Activated naive CD4-positive, alpha-beta T cell treated with anti-CD3 and anti-CD28 coated beads, Interleukin-2, amount 10 ng/mL, durations not matched to agents 7 days and 5 days (primary cell): ENCODE measurements at regions not wholly inside any gene's neighbourhood (a gene's known extent, or its start where the extent isn't known, plus 50 kb on each side); places are given as distances from the start of the nearest gene placed in this dataset.

Experiments used
- CTCF ChIA-PET: fragments of 350-600 bp; sonication (Branson Sonifier 250); formaldehyde crosslinking; loops from one replicate; lab custom pipeline; 2021; ENCODE audit warnings: antibody characterized with exemption; lab: Charles Lee
- DNase-seq: peaks from one replicate; pipeline ENCODE4 v3.0.0-alpha.2; 2020
- H3K27ac Mint-ChIP-seq: one replicate; pipeline ENCODE4 v1.8.0; 2021; ENCODE audit warnings: mild to moderate bottlenecking, moderate library complexity, mixed read lengths
- H3K27me3 Mint-ChIP-seq: one replicate; pipeline ENCODE4 v1.8.0; 2021; ENCODE audit warnings: mild to moderate bottlenecking, mixed read lengths
- H3K36me3 Mint-ChIP-seq: one replicate; pipeline ENCODE4 v1.8.0; 2021; ENCODE audit warnings: mixed read lengths
- H3K4me1 Mint-ChIP-seq: one replicate; pipeline ENCODE4 v1.8.0; 2021; ENCODE audit warnings: mixed read lengths
- H3K4me3 Mint-ChIP-seq: one replicate; pipeline ENCODE4 v1.8.0; 2021; ENCODE audit warnings: mild to moderate bottlenecking, moderate library complexity, mixed read lengths
- H3K9me3 Mint-ChIP-seq: one replicate; pipeline ENCODE4 v1.8.0; 2021; ENCODE audit warnings: mixed read lengths

DNA sequence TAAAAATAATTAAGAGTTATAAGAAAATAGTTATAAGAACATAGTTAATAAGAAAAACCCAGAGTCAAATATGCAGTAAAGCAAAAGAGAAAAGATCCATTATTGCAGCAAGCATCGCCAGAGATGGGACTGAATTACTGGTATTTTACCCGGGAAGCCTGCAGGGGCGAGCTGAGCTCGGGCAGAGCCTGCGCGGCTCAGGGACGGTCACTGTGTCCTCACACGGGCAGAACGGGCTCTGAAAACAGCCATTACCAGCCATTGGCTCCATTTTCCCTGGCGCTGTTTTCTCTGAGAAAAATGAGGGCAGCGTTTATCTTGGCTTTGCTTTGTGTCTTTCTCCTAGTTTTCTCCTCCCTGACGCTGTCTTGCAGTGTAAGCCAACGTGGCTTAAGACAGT, 95.3 kb upstream of the ALKAL2 start:
- H3K4me1 Mint-ChIP-seq, result no peaks in the 10 kb centered on the region
- H3K4me3 Mint-ChIP-seq, result no peak overlapping the region
- no peaks in the 10 kb centered on the region for H3K9me3 Mint-ChIP-seq
- no peak for DNase-seq
- CTCF ChIA-PET, result no interaction called here
- H3K27me3 Mint-ChIP-seq, result peaks cover 6% of the 10 kb centered on the region
- no peak overlapping the region for H3K27ac Mint-ChIP-seq
- H3K36me3 Mint-ChIP-seq, result no peaks in the 10 kb centered on the region

- no peaks in the 10 kb centered on the region for H3K36me3 Mint-ChIP-seq
- CTCF ChIA-PET, result no interaction called here
Measured at GRCh38 chr2:382728-383022, 94.8 kb upstream of the ALKAL2 start.

GRCh38 chr2:381941-382727, 94.2 kb upstream of the ALKAL2 start:
- Mint-ChIP-seq H3K27ac (no peak overlapping the region), H3K4me1 (no peaks in the 10 kb centered on the region), H3K36me3 (no peaks in the 10 kb centered on the region), H3K9me3 (peaks cover 5% of the 10 kb centered on the region), H3K27me3 (peaks cover 5% of the 10 kb centered on the region), H3K4me3 (no peak overlapping the region)
- CTCF ChIA-PET, result no interaction called here
- DNase-seq, result no peak

More at GRCh38 chr2:382728-383022, 94.8 kb upstream of the ALKAL2 start:
- H3K4me1 Mint-ChIP-seq, result no peaks in the 10 kb centered on the region
- H3K9me3 Mint-ChIP-seq, result peaks cover 1% of the 10 kb centered on the region
- DNase-seq, result no peak
- H3K27ac Mint-ChIP-seq, result no peak overlapping the region
- H3K4me3 Mint-ChIP-seq, result no peak overlapping the region
- peaks cover 5% of the 10 kb centered on the region for H3K27me3 Mint-ChIP-seq

- peaks cover 5% of the 10 kb centered on the region for H3K27me3 Mint-ChIP-seq
- H3K4me1 Mint-ChIP-seq, result no peaks in the 10 kb centered on the region
- H3K36me3 Mint-ChIP-seq, result no peaks in the 10 kb centered on the region
- no peak for DNase-seq
- CTCF ChIA-PET, result no interaction called here
- H3K9me3 Mint-ChIP-seq, result peaks cover 5% of the 10 kb centered on the region
- no peak overlapping the region for H3K4me3 Mint-ChIP-seq
- no peak overlapping the region for H3K27ac Mint-ChIP-seq
Measured at GRCh38 chr2:381181-381580, 93.3 kb upstream of the ALKAL2 start.

DNA sequence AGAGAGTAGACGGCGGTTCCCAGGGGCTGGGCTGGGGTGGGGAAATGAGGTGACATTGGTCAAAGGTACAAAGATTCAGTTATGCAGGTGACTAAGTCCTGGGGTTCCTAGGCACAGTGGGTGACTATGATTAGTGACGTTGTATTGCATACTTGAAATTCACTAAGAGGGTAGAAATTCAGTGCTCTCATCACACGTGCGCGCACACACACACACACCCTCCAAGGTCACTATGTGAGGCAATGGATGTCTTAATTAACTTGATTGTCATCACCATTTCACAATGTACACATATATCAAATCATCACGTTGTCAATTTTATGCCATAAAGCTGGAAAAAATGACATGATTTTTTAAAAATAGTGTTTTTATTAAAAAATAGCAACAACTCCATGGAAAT, 92.9 kb upstream of the ALKAL2 start:
- no peak for DNase-seq
- no peaks in the 10 kb centered on the region for H3K4me1 Mint-ChIP-seq
- peaks cover 5% of the 10 kb centered on the region for H3K9me3 Mint-ChIP-seq
- peaks cover 1% of the 10 kb centered on the region for H3K27me3 Mint-ChIP-seq
- no peak overlapping the region for H3K27ac Mint-ChIP-seq
- CTCF ChIA-PET, result no interaction called here
- no peaks in the 10 kb centered on the region for H3K36me3 Mint-ChIP-seq
- no peak overlapping the region for H3K4me3 Mint-ChIP-seq

DNA sequence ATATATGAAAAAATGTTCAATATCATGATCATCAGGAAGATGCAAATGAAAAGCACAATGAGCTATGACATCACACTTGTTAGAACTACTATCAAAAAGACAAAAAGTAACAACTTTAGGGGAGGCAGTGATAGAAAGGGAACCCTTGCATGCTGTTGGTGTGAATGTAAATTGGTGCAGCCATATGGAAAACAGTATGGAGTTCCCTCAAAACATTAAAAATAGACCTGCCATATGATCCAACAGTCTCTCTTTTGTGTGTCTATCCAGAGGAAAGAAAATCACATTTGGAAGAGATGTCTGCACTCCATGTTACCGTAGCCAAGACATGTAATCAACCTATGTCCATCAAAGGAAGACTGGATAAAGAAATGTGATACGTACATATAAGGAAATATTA, 92.3 kb upstream of the ALKAL2 start:
- H3K27me3 Mint-ChIP-seq, result no peaks in the 10 kb centered on the region
- CTCF ChIA-PET, result no interaction called here
- no peak overlapping the region for H3K4me3 Mint-ChIP-seq
- no peaks in the 10 kb centered on the region for H3K4me1 Mint-ChIP-seq
- H3K9me3 Mint-ChIP-seq, result peaks cover 5% of the 10 kb centered on the region
- no peak overlapping the region for H3K27ac Mint-ChIP-seq
- H3K36me3 Mint-ChIP-seq, result no peaks in the 10 kb centered on the region
- DNase-seq, result no peak

DNA sequence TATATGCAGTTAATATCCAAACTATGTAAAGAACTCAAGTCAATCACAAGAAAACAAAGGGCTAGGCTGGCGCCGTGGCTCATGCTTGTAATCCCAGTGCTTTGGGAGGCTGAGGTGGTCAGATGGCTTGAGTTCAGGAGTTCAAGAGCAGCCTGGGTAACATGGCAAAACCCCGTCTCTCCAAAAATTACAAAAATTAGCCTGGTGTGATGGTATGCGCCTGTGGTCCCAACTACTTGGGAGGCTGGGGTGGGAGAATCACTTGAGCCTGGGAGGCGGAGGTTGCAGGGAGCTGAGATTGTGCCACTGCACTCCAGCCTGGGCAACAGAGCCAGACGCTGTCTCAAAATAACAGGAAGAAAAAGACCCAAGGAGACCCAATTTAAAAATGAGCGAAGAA, 91.9 kb upstream of the ALKAL2 start:
- no peak for DNase-seq
- Mint-ChIP-seq H3K4me3 (no peak overlapping the region), H3K9me3 (peaks cover 5% of the 10 kb centered on the region), H3K27me3 (peaks cover under 1% of the 10 kb centered on the region), H3K36me3 (no peaks in the 10 kb centered on the region), H3K4me1 (no peaks in the 10 kb centered on the region), H3K27ac (no peak overlapping the region)
- CTCF ChIA-PET, result no interaction called here

DNA sequence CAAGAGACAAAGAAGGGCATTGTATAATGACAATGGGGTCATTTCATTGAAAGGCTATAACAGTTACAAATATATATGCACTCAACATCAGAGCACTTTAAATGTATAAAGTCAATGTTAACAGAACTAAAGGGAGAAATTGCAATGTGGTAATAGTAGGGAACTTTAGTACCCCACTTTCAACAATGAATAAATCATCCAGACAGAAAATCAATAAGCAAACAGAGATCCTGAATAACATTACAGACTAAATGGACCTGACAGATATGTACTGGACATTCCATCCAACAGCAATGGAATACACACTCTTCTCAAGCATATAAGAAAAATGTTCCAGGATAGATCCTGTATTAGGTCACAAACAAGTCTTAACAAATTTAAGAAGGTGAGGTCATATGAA, 90.5 kb upstream of the ALKAL2 start:
- H3K27me3 Mint-ChIP-seq, result peaks cover 5% of the 10 kb centered on the region
- no peaks in the 10 kb centered on the region for H3K36me3 Mint-ChIP-seq
- peaks cover 5% of the 10 kb centered on the region for H3K9me3 Mint-ChIP-seq
- no peak overlapping the region for H3K4me3 Mint-ChIP-seq
- no peak for DNase-seq
- CTCF ChIA-PET, result no interaction called here
- H3K4me1 Mint-ChIP-seq, result no peaks in the 10 kb centered on the region
- no peak overlapping the region for H3K27ac Mint-ChIP-seq

- CTCF ChIA-PET, result no interaction called here
- no peaks in the 10 kb centered on the region for H3K4me1 Mint-ChIP-seq
- H3K27ac Mint-ChIP-seq, result no peak overlapping the region
- no peak for DNase-seq
- H3K4me3 Mint-ChIP-seq, result no peak overlapping the region
- peaks cover 5% of the 10 kb centered on the region for H3K9me3 Mint-ChIP-seq
- peaks cover 5% of the 10 kb centered on the region for H3K27me3 Mint-ChIP-seq
- no peaks in the 10 kb centered on the region for H3K36me3 Mint-ChIP-seq
Measured at GRCh38 chr2:377414-377813, 89.5 kb upstream of the ALKAL2 start.

GRCh38 chr2:375956-376307, 88.0 kb upstream of the ALKAL2 start:
- no peaks in the 10 kb centered on the region for H3K36me3 Mint-ChIP-seq
- CTCF ChIA-PET, result no interaction called here
- H3K4me1 Mint-ChIP-seq, result no peaks in the 10 kb centered on the region
- no peak overlapping the region for H3K27ac Mint-ChIP-seq
- no peak overlapping the region for H3K4me3 Mint-ChIP-seq
- peaks cover 5% of the 10 kb centered on the region for H3K27me3 Mint-ChIP-seq
- no peak for DNase-seq
- peaks cover 5% of the 10 kb centered on the region for H3K9me3 Mint-ChIP-seq

- no peak for DNase-seq
- CTCF ChIA-PET, result interaction anchor here (0.7 kb wide), 1 partner anchor 33 kb away, joined by 3 read pairs; no protein-coding TSS in a partner anchor
- H3K27me3 Mint-ChIP-seq, result peaks cover 5% of the 10 kb centered on the region
- H3K36me3 Mint-ChIP-seq, result no peaks in the 10 kb centered on the region
- no peak overlapping the region for H3K27ac Mint-ChIP-seq
- no peak overlapping the region for H3K4me3 Mint-ChIP-seq
- H3K4me1 Mint-ChIP-seq, result no peaks in the 10 kb centered on the region
- peaks cover 5% of the 10 kb centered on the region for H3K9me3 Mint-ChIP-seq
Measured at GRCh38 chr2:375270-375955, 87.5 kb upstream of the ALKAL2 start.

- H3K9me3 Mint-ChIP-seq, result peaks cover 2% of the 10 kb centered on the region
- CTCF ChIA-PET, result no interaction called here
Measured at GRCh38 chr2:368386-368785, 80.5 kb upstream of the ALKAL2 start.

DNA sequence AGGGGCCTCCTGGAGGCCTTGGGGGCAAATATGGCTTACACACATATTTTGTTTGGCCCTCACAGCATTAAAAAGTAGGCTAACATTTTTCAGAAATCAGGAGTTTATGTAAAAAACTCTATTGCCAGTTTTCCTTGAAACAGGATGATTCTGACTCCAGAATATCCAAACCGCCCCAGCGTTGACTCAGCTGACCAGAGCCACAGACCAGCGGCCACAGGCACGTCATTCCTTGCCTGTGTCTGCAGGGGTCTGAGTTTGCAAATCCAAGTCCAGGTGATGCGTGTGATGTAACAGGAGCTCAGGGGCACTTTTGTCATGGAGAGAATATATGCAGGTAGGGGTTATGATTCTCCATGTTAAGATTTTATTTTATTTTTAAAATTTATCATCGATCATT, 79.4 kb upstream of the ALKAL2 start:
- Mint-ChIP-seq H3K4me1 (no peaks in the 10 kb centered on the region), H3K27me3 (peaks cover 11% of the 10 kb centered on the region), H3K27ac (no peak overlapping the region), H3K9me3 (peaks cover 2% of the 10 kb centered on the region), H3K36me3 (no peaks in the 10 kb centered on the region), H3K4me3 (no peak overlapping the region)
- no peak for DNase-seq
- CTCF ChIA-PET, result no interaction called here

More at GRCh38 chr2:368386-368785, 80.5 kb upstream of the ALKAL2 start:
- peaks cover 11% of the 10 kb centered on the region for H3K27me3 Mint-ChIP-seq
- H3K36me3 Mint-ChIP-seq, result no peaks in the 10 kb centered on the region
- no peak overlapping the region for H3K27ac Mint-ChIP-seq
- no peak overlapping the region for H3K4me3 Mint-ChIP-seq
- no peak for DNase-seq
- no peaks in the 10 kb centered on the region for H3K4me1 Mint-ChIP-seq

GRCh38 chr2:366706-367105, 78.8 kb upstream of the ALKAL2 start:
- CTCF ChIA-PET, result no interaction called here
- Mint-ChIP-seq H3K4me1 (no peaks in the 10 kb centered on the region), H3K4me3 (no peak overlapping the region), H3K27me3 (peaks cover 11% of the 10 kb centered on the region), H3K36me3 (no peaks in the 10 kb centered on the region), H3K9me3 (peaks cover 2% of the 10 kb centered on the region), H3K27ac (no peak overlapping the region)
- DNase-seq, result no peak
